ENCODE measurements at regions not wholly inside any gene's neighbourhood (a gene's known extent, or its start where the extent isn't known, plus 50 kb on each side); places are given as distances from the start of the nearest gene placed in this dataset.

GRCh38 chr3:194269610-194270145 is 81.5 kb downstream of the CPN2 start:
- no peak for TF ChIP-seq ZNF221 (tag by site-specific recombination; IDR thresholded peaks at IDR 0.05; ENCODE audit: borderline replicate concordance)
- TF ChIP-seq, protein P1, sequence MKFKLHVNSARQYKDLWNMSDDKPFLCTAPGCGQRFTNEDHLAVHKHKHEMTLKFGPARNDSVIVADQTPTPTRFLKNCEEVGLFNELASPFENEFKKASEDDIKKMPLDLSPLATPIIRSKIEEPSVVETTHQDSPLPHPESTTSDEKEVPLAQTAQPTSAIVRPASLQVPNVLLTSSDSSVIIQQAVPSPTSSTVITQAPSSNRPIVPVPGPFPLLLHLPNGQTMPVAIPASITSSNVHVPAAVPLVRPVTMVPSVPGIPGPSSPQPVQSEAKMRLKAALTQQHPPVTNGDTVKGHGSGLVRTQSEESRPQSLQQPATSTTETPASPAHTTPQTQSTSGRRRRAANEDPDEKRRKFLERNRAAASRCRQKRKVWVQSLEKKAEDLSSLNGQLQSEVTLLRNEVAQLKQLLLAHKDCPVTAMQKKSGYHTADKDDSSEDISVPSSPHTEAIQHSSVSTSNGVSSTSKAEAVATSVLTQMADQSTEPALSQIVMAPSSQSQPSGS (tag by site-specific recombination; IDR thresholded peaks at IDR 0.05; ENCODE audit: low read depth) = no peak
- TF ChIP-seq, protein P2, sequence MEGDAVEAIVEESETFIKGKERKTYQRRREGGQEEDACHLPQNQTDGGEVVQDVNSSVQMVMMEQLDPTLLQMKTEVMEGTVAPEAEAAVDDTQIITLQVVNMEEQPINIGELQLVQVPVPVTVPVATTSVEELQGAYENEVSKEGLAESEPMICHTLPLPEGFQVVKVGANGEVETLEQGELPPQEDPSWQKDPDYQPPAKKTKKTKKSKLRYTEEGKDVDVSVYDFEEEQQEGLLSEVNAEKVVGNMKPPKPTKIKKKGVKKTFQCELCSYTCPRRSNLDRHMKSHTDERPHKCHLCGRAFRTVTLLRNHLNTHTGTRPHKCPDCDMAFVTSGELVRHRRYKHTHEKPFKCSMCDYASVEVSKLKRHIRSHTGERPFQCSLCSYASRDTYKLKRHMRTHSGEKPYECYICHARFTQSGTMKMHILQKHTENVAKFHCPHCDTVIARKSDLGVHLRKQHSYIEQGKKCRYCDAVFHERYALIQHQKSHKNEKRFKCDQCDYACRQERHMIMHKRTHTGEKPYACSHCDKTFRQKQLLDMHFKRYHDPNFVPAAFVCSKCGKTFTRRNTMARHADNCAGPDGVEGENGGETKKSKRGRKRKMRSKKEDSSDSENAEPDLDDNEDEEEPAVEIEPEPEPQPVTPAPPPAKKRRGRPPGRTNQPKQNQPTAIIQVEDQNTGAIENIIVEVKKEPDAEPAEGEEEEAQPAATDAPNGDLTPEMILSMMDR (tag by site-specific recombination; IDR thresholded peaks at IDR 0.05) = no peak
- no peak for TF ChIP-seq REST (tag by site-specific recombination; IDR thresholded peaks at IDR 0.05)
- TF ChIP-seq ZNF184 (tag by site-specific recombination; IDR thresholded peaks at IDR 0.05) = no peak
- no peak for TF ChIP-seq ZFP3 (tag by site-specific recombination; IDR thresholded peaks at IDR 0.05; ENCODE audit: low read depth)
- no peak for TF ChIP-seq ZNF837 (tag by site-specific recombination; IDR thresholded peaks at IDR 0.05)
- TF ChIP-seq ZNF624 (tag by site-specific recombination; IDR thresholded peaks at IDR 0.05) = no peak
- no peak for TF ChIP-seq ZNF280C (tag by site-specific recombination; IDR thresholded peaks at IDR 0.05)
- no peak for TF ChIP-seq SP7 (tag by site-specific recombination; IDR thresholded peaks at IDR 0.05)
- TF ChIP-seq ZNF423 (tag by site-specific recombination; IDR thresholded peaks at IDR 0.05) = no peak
- TF ChIP-seq ZNF654 (tag by site-specific recombination; IDR thresholded peaks at IDR 0.05; ENCODE audit: low read depth) = no peak
- no peak for TF ChIP-seq ZNF175 (tag by site-specific recombination; IDR thresholded peaks at IDR 0.05)
